ENCODE measurements at regions not wholly inside any gene's neighbourhood (a gene's known extent, or its start where the extent isn't known, plus 50 kb on each side); places are given as distances from the start of the nearest gene placed in this dataset.

DNA sequence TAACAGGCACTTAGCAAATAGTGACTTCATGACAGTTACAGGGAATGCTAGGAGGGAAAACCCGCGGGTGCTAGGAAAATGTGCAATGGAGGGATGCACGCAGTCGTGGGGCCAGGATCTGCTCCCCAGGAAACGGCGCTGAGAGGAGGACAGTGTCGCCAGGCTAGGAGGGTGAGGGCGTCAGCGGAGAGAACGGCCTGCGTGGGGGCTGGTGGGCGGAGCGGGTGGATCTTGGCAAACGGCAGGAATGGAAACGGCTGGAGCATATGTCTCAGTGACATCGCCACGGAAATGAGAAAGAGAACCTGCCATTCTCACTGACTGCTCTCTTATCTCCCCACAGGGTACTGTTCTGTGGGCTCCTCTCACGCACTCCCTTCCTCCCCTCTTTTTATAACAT, 478.5 kb upstream of the ID2 start:
- Histone ChIP-seq H3K36me3 (no peaks in the 10 kb centered on the region), H3K27me3 (no peaks in the 10 kb centered on the region), H3K4me3 (no peak overlapping the region), H3K4me1 (no peaks in the 10 kb centered on the region), H3K27ac (no peak overlapping the region), H3K9me3 (peaks cover 0 to 8% (median 7%) of the 10 kb centered on the region in 3 donors)
- intact Hi-C loops (cut with DNase I) = no loop called here
- DNase-seq = no peak
- TF ChIP-seq POLR2A (IDR thresholded peaks at IDR 0.05) = no peak
- TF ChIP-seq, protein P1, sequence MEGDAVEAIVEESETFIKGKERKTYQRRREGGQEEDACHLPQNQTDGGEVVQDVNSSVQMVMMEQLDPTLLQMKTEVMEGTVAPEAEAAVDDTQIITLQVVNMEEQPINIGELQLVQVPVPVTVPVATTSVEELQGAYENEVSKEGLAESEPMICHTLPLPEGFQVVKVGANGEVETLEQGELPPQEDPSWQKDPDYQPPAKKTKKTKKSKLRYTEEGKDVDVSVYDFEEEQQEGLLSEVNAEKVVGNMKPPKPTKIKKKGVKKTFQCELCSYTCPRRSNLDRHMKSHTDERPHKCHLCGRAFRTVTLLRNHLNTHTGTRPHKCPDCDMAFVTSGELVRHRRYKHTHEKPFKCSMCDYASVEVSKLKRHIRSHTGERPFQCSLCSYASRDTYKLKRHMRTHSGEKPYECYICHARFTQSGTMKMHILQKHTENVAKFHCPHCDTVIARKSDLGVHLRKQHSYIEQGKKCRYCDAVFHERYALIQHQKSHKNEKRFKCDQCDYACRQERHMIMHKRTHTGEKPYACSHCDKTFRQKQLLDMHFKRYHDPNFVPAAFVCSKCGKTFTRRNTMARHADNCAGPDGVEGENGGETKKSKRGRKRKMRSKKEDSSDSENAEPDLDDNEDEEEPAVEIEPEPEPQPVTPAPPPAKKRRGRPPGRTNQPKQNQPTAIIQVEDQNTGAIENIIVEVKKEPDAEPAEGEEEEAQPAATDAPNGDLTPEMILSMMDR (IDR thresholded peaks at IDR 0.05) = no peak
- WGBS, 2 donors = 68 to 81% methylated on average over 18 of the region's 18 CpGs

DNA sequence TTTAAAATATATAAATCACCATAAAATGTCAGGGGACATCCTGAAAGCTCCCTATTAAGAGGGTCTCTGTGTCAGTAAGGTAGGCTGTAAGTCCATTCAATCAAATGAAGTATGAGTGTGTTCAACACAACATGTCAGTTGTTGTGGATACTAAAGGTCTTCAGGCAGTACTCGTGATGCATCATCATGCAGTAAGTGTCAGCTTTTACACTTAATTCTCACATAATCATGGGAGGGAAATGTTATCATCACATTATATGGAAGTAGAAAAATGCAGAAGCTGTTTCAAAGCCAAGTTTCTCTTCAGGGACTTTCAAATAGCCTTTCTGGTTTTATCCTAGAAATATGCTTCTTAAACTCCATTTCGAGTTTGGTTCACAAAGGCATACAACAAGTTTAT, 477.1 kb upstream of the ID2 start:
- no peak overlapping the region for H3K4me3 ChIP-seq
- no peak overlapping the region for H3K27ac ChIP-seq
- H3K9me3 ChIP-seq = peaks cover 0 to 8% (median 7%) of the 10 kb centered on the region in 3 donors
- DNase-seq = no peak
- 74 to 76% methylated on average over 2 of the region's 2 CpGs for WGBS, 2 donors
- H3K4me1 ChIP-seq = no peaks in the 10 kb centered on the region
- H3K27me3 ChIP-seq = no peaks in the 10 kb centered on the region
- H3K36me3 ChIP-seq = no peaks in the 10 kb centered on the region
- TF ChIP-seq POLR2A (IDR thresholded peaks at IDR 0.05) = no peak
- intact Hi-C loops (cut with DNase I) = no loop called here

DNA sequence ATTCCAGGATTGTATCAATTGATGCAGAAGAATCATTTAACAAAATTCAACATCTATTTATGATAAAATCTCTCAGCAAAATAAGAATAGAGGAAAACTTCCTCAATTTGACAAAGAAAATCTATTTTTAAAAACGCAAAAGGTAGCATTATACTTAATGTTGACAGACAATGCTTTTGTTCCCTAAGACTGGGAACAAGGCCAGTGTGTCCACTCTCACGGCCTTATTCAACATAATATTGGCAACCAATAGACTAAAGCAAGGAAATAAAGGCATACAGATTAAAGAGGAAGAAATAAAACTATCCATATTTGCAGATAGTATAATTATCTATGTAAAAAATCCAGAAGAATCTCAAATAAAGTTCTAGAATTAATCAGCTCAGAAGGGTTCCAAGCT, 472.4 kb upstream of the ID2 start:
- Histone ChIP-seq H3K9me3 (peaks cover 0 to 8% (median 7%) of the 10 kb centered on the region in 3 donors), H3K4me1 (no peaks in the 10 kb centered on the region), H3K27me3 (no peaks in the 10 kb centered on the region), H3K27ac (no peak overlapping the region), H3K4me3 (no peak overlapping the region), H3K36me3 (no peaks in the 10 kb centered on the region)
- TF ChIP-seq, protein P1 (IDR thresholded peaks at IDR 0.05) = no peak
- no peak for TF ChIP-seq POLR2A (IDR thresholded peaks at IDR 0.05)
- 54 to 75% methylated on average over 2 of the region's 2 CpGs for WGBS, 2 donors
- DNase-seq = no peak
- intact Hi-C loops (cut with DNase I) = no loop called here

DNA sequence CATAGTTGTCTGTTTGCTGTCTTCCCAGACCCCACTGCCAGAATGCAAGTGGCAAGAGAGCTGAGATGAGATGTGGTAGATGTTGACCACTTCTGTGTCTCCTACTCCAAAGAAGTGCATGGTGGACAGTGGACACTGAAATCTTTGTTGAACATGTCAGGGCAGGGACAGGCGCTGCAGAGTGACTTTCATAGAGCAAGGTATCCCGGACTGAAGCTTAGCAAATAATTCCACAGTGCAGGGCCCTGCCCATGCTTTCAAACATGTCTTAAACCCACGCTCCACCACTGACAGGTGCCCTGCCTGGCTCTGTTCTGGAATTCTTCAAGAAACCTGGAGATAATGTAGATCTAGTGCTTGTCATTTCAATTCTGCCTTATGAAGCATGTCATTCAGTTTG, 470.5 kb upstream of the ID2 start:
- Histone ChIP-seq H3K4me3 (no peak overlapping the region), H3K9me3 (peaks cover 0 to 8% (median 7%) of the 10 kb centered on the region in 3 donors), H3K36me3 (no peaks in the 10 kb centered on the region), H3K4me1 (peaks cover 0 to 5% (median 0%) of the 10 kb centered on the region in 3 donors), H3K27ac (no peak overlapping the region), H3K27me3 (no peaks in the 10 kb centered on the region)
- TF ChIP-seq, protein P1 (IDR thresholded peaks at IDR 0.05) = no peak
- TF ChIP-seq POLR2A (IDR thresholded peaks at IDR 0.05) = no peak
- no peak for DNase-seq
- intact Hi-C loops (cut with DNase I) = no loop called here
- WGBS, 2 donors = 52 to 67% methylated on average over 3 of the region's 3 CpGs

DNA sequence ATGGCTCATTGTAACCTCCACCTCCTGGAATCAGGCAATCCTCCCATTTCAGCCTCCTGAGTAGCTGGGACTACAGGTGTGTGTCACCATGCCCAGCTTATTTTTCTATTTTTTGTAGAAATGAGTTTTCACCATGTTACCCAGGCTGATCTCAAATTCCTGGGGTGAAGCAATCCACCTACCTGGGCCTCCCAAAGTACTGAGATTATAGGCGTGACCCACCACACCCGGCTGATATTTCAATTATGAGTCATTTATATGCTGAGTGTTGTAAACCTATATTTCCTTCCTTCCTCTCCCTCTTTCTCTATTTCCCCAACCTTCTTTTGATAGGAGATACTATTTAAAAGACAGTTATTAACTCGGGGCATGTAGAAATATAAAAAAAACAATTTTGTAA, 469.6 kb upstream of the ID2 start:
- H3K27ac ChIP-seq = no peak overlapping the region
- no peak overlapping the region for H3K4me3 ChIP-seq
- no peaks in the 10 kb centered on the region for H3K36me3 ChIP-seq
- no peak for DNase-seq
- H3K9me3 ChIP-seq = peaks cover 0 to 8% (median 7%) of the 10 kb centered on the region in 3 donors
- no peaks in the 10 kb centered on the region for H3K27me3 ChIP-seq
- TF ChIP-seq, protein P1 (IDR thresholded peaks at IDR 0.05) = no peak
- no peak for TF ChIP-seq POLR2A (IDR thresholded peaks at IDR 0.05)
- peaks cover 0 to 8% (median 0%) of the 10 kb centered on the region in 3 donors for H3K4me1 ChIP-seq
- WGBS, 2 donors = 28 to 40% methylated on average over 3 of the region's 3 CpGs
- intact Hi-C loops (cut with DNase I) = no loop called here

DNA sequence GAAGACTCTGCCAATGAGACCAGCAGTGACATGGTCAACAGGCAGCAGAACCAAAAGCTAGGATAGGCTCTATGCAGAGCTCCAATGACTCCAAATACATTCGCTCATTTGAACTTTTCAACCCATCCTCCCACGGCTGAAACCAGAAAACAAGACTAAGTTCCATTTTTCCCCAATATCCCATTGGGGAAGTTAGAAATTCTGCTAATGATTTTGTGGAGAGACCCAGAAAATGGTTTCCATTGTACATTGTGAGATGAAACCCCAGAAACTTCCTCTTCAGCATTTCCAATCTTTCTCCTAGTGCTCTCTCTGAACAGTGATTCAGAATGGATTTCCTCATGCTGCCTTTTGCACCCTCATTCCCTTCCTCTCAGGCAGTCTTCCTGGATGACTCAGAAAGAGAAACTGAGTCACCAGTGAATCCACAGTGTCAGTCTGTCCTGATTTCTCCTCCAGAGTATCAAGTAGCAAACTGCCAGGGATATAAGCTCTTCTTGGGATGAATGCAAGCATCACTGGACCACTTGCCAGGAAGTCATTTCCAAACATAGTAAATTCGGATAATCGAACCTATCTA, 467.7 kb upstream of the ID2 start:
- Histone ChIP-seq H3K27me3 (no peaks in the 10 kb centered on the region), H3K27ac (no peak overlapping the region), H3K4me3 (no peak overlapping the region), H3K36me3 (no peaks in the 10 kb centered on the region), H3K4me1 (peaks cover 0 to 18% (median 0%) of the 10 kb centered on the region in 3 donors), H3K9me3 (no peaks in the 10 kb centered on the region)
- no peak for DNase-seq
- intact Hi-C loops (cut with DNase I) = no loop called here
- no peak for TF ChIP-seq POLR2A (IDR thresholded peaks at IDR 0.05)
- TF ChIP-seq, protein P1 (IDR thresholded peaks at IDR 0.05) = no peak
- 84 to 98% methylated on average over 4 of the region's 4 CpGs for WGBS, 2 donors
